GM18519 (cell line): ENCODE measurements at regions not wholly inside any gene's neighbourhood (a gene's known extent, or its start where the extent isn't known, plus 50 kb on each side); places are given as distances from the start of the nearest gene placed in this dataset.

Experiments used
- ATAC-seq: cut with Tn5 transposase; IDR thresholded peaks from one replicate; pipeline ENCODE4 v1.9.1; 2021; ENCODE audit warnings: mild to moderate bottlenecking, moderate library complexity; ENCODE audit not compliant: unreplicated experiment, low FRiP score

GRCh38 chr9:73738741-73739530, 587.3 kb downstream of the ANXA1 start:
- no peak for ATAC-seq

- no peak for ATAC-seq
These were observed 589.7 kb downstream of the ANXA1 start for GRCh38 chr9:73741316-73741715.

- no peak for ATAC-seq
These were observed 590.7 kb downstream of the ANXA1 start for GRCh38 chr9:73742412-73742811.

- no peak for ATAC-seq
These were observed 592.2 kb downstream of the ANXA1 start for GRCh38 chr9:73743826-73744225.

- no peak for ATAC-seq
These were observed 593.9 kb downstream of the ANXA1 start for GRCh38 chr9:73745598-73745997.

GRCh38 chr9:73753171-73753570, 601.5 kb downstream of the ANXA1 start:
- no peak for ATAC-seq

- no peak for ATAC-seq
These were observed 610.2 kb downstream of the ANXA1 start for GRCh38 chr9:73761905-73762304.

GRCh38 chr9:73773896-73774295, 622.2 kb downstream of the ANXA1 start:
- ATAC-seq: no peak

GRCh38 chr9:73775757-73776156, 624.1 kb downstream of the ANXA1 start:
- no peak for ATAC-seq

- no peak for ATAC-seq
These were observed 629.3 kb downstream of the ANXA1 start for GRCh38 chr9:73780916-73781315.

- no peak for ATAC-seq
These were observed 630.5 kb downstream of the ANXA1 start for GRCh38 chr9:73782166-73782565.

- no peak for ATAC-seq
These were observed 647.8 kb downstream of the ANXA1 start for GRCh38 chr9:73799446-73799845.

GRCh38 chr9:73805111-73805510, 653.4 kb downstream of the ANXA1 start:
- no peak for ATAC-seq

GRCh38 chr9:73805853-73806458, 654.3 kb downstream of the ANXA1 start:
- no peak for ATAC-seq

GRCh38 chr9:73806876-73807275, 655.2 kb downstream of the ANXA1 start:
- ATAC-seq: no peak

GRCh38 chr9:73807952-73808351, 656.3 kb downstream of the ANXA1 start:
- no peak for ATAC-seq

- no peak for ATAC-seq
These were observed 659.0 kb downstream of the ANXA1 start for GRCh38 chr9:73810585-73811215.

GRCh38 chr9:73813546-73813945, 661.9 kb downstream of the ANXA1 start:
- ATAC-seq: no peak

GRCh38 chr9:73816905-73817304, 665.2 kb downstream of the ANXA1 start:
- no peak for ATAC-seq

- no peak for ATAC-seq
These were observed 672.5 kb upstream of the RORB start for GRCh38 chr9:73824671-73825070.

- no peak for ATAC-seq
These were observed 658.3 kb upstream of the RORB start for GRCh38 chr9:73838871-73839270.

- no peak for ATAC-seq
These were observed 657.7 kb upstream of the RORB start for GRCh38 chr9:73839471-73839870.
